Astrocyte (in vitro differentiated cells and primary cell): ENCODE measurements at regions not wholly inside any gene's neighbourhood (a gene's known extent, or its start where the extent isn't known, plus 50 kb on each side); places are given as distances from the start of the nearest gene placed in this dataset.

Experiments used
- CTCF ChIP-seq: IDR thresholded peaks from 2 replicates; pipeline ENCODE4 v1.5.1; 2011; ENCODE audit warnings: low read depth, mild to moderate bottlenecking, inconsistent platforms, low read length, moderate library complexity; ENCODE audit not compliant: insufficient read depth
- EZH2 ChIP-seq: IDR thresholded peaks from 2 replicates; pipeline ENCODE4 v1.6.1; 2012; ENCODE audit warnings: mild to moderate bottlenecking, low read length, inconsistent platforms; ENCODE audit not compliant: insufficient read depth

DNA sequence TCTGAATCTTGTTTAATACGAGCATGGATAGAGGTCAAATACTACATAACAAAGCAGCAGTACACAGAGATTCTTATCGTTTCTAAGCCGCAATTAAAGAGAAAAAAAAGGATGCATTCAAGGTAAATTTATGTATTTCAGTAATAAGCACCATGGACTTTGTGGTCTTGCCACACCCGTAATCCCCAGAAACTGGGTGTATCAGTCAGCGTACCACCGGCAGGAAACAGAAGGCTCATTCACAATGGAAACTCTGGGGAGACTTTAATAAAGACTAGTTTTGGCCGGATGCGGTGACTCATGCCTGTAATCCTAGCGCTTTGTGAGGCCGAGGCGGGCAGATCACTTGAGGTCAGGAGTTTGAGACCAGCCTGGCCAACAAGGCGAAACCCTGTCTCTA lies 81.9 kb upstream of the ZNF280D start:
- no peak for TF ChIP-seq EZH2
- no peak for TF ChIP-seq CTCF
